HepG2 (cell line): ENCODE measurements at regions not wholly inside any gene's neighbourhood (a gene's known extent, or its start where the extent isn't known, plus 50 kb on each side); places are given as distances from the start of the nearest gene placed in this dataset.
A peak's percentile ranks its signal among the peaks of the same experiment; 100 is the strongest.

Source experiments
- ATAD3A ChIP-seq: sonication (generic); formaldehyde crosslinking; IDR thresholded peaks from 2 replicates; pipeline ENCODE4 v1.4.0; 2020; ENCODE audit warnings: missing genetic modification reagents
- BATF2 ChIP-seq: sonication (generic); formaldehyde crosslinking; IDR thresholded peaks from 2 replicates; pipeline ENCODE4 v1.8.0; 2022; ENCODE audit warnings: mild to moderate bottlenecking, missing genetic modification reagents, moderate library complexity
- CSRNP2 ChIP-seq: sonication (generic); formaldehyde crosslinking; conservative IDR thresholded peaks from 2 replicates; pipeline ENCODE4 v1.8.0; 2022; ENCODE audit warnings: low read depth, missing genetic modification reagents
- DNMT3B ChIP-seq: conservative IDR thresholded peaks from 2 replicates; pipeline ENCODE4 v1.6.1; 2016; ENCODE audit warnings: missing biosample characterization, control low read depth
- DRAP1 ChIP-seq: IDR thresholded peaks from 2 replicates; pipeline ENCODE4 v1.6.1; 2016; ENCODE audit warnings: missing genetic modification reagents, missing compliant biosample characterization
- HOXA3 ChIP-seq: sonication (generic); formaldehyde crosslinking; IDR thresholded peaks from 2 replicates; pipeline ENCODE4 v1.5.0; 2020; ENCODE audit warnings: missing genetic modification reagents
- KAT7 ChIP-seq: IDR thresholded peaks from 2 replicates; pipeline ENCODE4 v1.6.1; 2018; ENCODE audit warnings: borderline replicate concordance, missing compliant biosample characterization
- KLF11 ChIP-seq: IDR thresholded peaks from 2 replicates; pipeline ENCODE4 v1.6.1; 2016; ENCODE audit warnings: missing compliant biosample characterization
- KLF13 ChIP-seq: sonication (generic); formaldehyde crosslinking; IDR thresholded peaks from 2 replicates; pipeline ENCODE4 v1.4.0; 2020; ENCODE audit warnings: mild to moderate bottlenecking, missing genetic modification reagents
- MED13 ChIP-seq: sonication (generic); formaldehyde crosslinking; IDR thresholded peaks from 2 replicates; pipeline ENCODE4 v1.5.0; 2020; ENCODE audit warnings: missing genetic modification reagents
- MIXL1 ChIP-seq: IDR thresholded peaks from 2 replicates; pipeline ENCODE4 v1.6.1; 2016
- SIX1 ChIP-seq: sonication (generic); formaldehyde crosslinking; IDR thresholded peaks from 2 replicates; pipeline ENCODE4 v1.4.0; 2020; ENCODE audit warnings: missing genetic modification reagents, borderline replicate concordance
- TBL1XR1 ChIP-seq: fragments of 150-350 bp; IDR thresholded peaks from 2 replicates; pipeline ENCODE4 v1.6.1; 2014; ENCODE audit warnings: borderline replicate concordance, low read length; ENCODE audit not compliant: partially characterized antibody
- ZEB1 ChIP-seq: IDR thresholded peaks from 2 replicates; pipeline ENCODE4 v1.6.1; 2012; ENCODE audit warnings: mild to moderate bottlenecking, low read depth, inconsistent platforms; ENCODE audit not compliant: insufficient replicate concordance
- ZFP41 ChIP-seq: sonication (generic); formaldehyde crosslinking; IDR thresholded peaks from 2 replicates; pipeline ENCODE4 v1.4.0; 2020; ENCODE audit warnings: mild to moderate bottlenecking, missing genetic modification reagents, borderline replicate concordance
- ZMYM3 ChIP-seq: sonication (generic); formaldehyde crosslinking; IDR thresholded peaks from 2 replicates; pipeline ENCODE4 v1.5.1; 2020; ENCODE audit warnings: mild to moderate bottlenecking, missing genetic modification reagents
- ZNF234 ChIP-seq: sonication (generic); formaldehyde crosslinking; conservative IDR thresholded peaks from 2 replicates; pipeline ENCODE4 v1.5.1; 2020; ENCODE audit warnings: mild to moderate bottlenecking, missing genetic modification reagents
- ZNF577 ChIP-seq: sonication (generic); formaldehyde crosslinking; IDR thresholded peaks from 2 replicates; pipeline ENCODE4 v1.4.0; 2020; ENCODE audit warnings: mild to moderate bottlenecking, low read depth, missing genetic modification reagents, borderline replicate concordance
- ZNF776 ChIP-seq: sonication (generic); formaldehyde crosslinking; IDR thresholded peaks from 2 replicates; pipeline ENCODE4 v1.4.0; 2020; ENCODE audit warnings: mild to moderate bottlenecking, missing genetic modification reagents
- TF ChIP-seq, protein P1 (sequence below): sonication (generic); formaldehyde crosslinking; IDR thresholded peaks from 2 replicates; pipeline ENCODE4 v1.4.0; 2020; ENCODE audit warnings: missing genetic modification reagents, borderline replicate concordance
- TF ChIP-seq, protein P2 (sequence below): sonication (generic); formaldehyde crosslinking; IDR thresholded peaks from 2 replicates; pipeline ENCODE4 v1.4.0; 2020; ENCODE audit warnings: missing genetic modification reagents

DNA sequence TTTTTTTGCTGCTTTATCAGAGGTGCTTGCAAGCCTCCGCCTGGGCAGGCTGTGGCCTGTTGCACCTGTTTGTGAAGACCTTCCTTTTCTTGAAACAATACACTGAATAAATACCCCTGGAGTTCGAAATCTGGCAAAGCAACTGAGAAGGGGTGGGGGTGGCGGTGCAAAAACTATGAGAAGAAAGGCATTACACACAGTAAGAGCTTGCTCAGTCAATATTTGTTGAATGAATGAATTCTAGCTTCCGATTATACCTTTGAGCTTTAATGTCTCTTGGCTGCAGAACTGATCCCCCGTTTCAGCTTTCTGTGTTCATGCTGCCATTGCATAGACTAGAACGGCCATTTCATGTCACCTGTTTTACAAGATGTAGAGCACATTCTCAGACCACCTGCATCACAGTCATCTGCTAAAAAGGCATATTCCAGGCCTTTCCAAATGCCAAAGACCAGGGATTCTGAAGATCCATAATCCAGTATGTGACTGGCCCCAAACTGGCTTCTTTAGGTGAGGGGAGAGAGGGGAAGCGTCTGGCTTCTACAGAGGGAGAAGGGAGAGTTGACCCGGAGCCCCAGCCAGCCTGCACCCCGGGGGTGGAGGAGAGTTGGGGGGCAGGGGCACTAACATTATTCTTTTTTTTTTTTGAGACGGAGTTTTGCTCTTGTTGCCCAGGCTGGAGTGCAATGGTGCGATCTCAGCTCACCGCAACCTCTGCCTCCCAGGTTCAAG, 111.5 kb downstream of the ETS2 start (continued):
- TF ChIP-seq, protein P1, sequence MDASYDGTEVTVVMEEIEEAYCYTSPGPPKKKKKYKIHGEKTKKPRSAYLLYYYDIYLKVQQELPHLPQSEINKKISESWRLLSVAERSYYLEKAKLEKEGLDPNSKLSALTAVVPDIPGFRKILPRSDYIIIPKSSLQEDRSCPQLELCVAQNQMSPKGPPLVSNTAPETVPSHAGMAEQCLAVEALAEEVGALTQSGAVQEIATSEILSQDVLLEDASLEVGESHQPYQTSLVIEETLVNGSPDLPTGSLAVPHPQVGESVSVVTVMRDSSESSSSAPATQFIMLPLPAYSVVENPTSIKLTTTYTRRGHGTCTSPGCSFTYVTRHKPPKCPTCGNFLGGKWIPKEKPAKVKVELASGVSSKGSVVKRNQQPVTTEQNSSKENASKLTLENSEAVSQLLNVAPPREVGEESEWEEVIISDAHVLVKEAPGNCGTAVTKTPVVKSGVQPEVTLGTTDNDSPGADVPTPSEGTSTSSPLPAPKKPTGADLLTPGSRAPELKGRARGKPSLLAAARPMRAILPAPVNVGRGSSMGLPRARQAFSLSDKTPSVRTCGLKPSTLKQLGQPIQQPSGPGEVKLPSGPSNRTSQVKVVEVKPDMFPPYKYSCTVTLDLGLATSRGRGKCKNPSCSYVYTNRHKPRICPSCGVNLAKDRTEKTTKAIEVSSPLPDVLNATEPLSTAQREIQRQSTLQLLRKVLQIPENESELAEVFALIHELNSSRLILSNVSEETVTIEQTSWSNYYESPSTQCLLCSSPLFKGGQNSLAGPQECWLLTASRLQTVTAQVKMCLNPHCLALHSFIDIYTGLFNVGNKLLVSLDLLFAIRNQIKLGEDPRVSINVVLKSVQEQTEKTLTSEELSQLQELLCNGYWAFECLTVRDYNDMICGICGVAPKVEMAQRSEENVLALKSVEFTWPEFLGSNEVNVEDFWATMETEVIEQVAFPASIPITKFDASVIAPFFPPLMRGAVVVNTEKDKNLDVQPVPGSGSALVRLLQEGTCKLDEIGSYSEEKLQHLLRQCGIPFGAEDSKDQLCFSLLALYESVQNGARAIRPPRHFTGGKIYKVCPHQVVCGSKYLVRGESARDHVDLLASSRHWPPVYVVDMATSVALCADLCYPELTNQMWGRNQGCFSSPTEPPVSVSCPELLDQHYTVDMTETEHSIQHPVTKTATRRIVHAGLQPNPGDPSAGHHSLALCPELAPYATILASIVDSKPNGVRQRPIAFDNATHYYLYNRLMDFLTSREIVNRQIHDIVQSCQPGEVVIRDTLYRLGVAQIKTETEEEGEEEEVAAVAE (CRISPR knock-in tag), result 0 out of 2 replicates have a peak, but pooled peaks have one; percentile 63
- no peak for TF ChIP-seq DNMT3B
- no peak for TF ChIP-seq CSRNP2 (CRISPR knock-in tag)
- TF ChIP-seq, protein P2, sequence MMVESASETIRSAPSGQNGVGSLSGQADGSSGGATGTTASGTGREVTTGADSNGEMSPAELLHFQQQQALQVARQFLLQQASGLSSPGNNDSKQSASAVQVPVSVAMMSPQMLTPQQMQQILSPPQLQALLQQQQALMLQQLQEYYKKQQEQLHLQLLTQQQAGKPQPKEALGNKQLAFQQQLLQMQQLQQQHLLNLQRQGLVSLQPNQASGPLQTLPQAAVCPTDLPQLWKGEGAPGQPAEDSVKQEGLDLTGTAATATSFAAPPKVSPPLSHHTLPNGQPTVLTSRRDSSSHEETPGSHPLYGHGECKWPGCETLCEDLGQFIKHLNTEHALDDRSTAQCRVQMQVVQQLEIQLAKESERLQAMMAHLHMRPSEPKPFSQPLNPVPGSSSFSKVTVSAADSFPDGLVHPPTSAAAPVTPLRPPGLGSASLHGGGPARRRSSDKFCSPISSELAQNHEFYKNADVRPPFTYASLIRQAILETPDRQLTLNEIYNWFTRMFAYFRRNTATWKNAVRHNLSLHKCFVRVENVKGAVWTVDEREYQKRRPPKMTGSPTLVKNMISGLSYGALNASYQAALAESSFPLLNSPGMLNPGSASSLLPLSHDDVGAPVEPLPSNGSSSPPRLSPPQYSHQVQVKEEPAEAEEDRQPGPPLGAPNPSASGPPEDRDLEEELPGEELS, result peak; percentile 93
- TF ChIP-seq ZFP41 (CRISPR knock-in tag), result no peak
- TF ChIP-seq KLF11 (CRISPR knock-in tag), result no peak
- peak; percentile 93 for TF ChIP-seq SIX1 (CRISPR knock-in tag)
- TF ChIP-seq KAT7, result no peak; the same call in 1 of the 2 replicates
- TF ChIP-seq ZNF577, result no peak
- TF ChIP-seq MED13, result peak; percentile 92; the same call in 1 of the 2 replicates
- no peak for TF ChIP-seq TBL1XR1
- no peak for TF ChIP-seq BATF2 (CRISPR knock-in tag)
- peak; percentile 26; the same call in 1 of the 2 replicates for TF ChIP-seq ZMYM3
- TF ChIP-seq ZNF776 (CRISPR knock-in tag), result no peak
- no peak for TF ChIP-seq ZNF234 (CRISPR knock-in tag)
- TF ChIP-seq HOXA3 (CRISPR knock-in tag), result peak; percentile 45; the same call in 1 of the 2 replicates
- TF ChIP-seq MIXL1 (CRISPR knock-in tag), result 0 out of 2 replicates have a peak, but pooled peaks have one; percentile 20
- TF ChIP-seq ATAD3A (CRISPR knock-in tag), result no peak
- TF ChIP-seq DRAP1 (CRISPR knock-in tag), result 0 out of 2 replicates have a peak, but pooled peaks have one; percentile 61
- no peak for TF ChIP-seq KLF13 (CRISPR knock-in tag)
- peak; percentile 26 for TF ChIP-seq ZEB1
